K562 (cell line): ENCODE measurements at regions not wholly inside any gene's neighbourhood (a gene's known extent, or its start where the extent isn't known, plus 50 kb on each side); places are given as distances from the start of the nearest gene placed in this dataset.

Source experiments
- ATAC-seq: fragments of 200-7000 bp; cut with Tn5 transposase; 3 replicates; pipeline ENCODE4 v1.9.1; 2020; ENCODE audit warnings: moderate library complexity
- BruUV-seq: library from RNA; stranded (reverse); fragments of 400-500 nt; replicated peaks from 2 replicates; lab custom pipeline; 2021; lab: Mats Ljungman, UMichigan
- CTCF ChIA-PET: fragments of 300-600 bp; formaldehyde crosslinking; extraction: SDS; loops from one replicate; lab custom pipeline; 2021; ENCODE audit warnings: low intra/inter-chr PET ratio; lab: Yijun Ruan, JAX
- POLR2A ChIA-PET: fragments of 300-600, 350-650 bp; sonication (Branson Sonifier 250); formaldehyde crosslinking; extraction: SDS; loops from one replicate; lab custom pipeline; 2021; ENCODE audit warnings: antibody characterized with exemption, inconsistent platforms; lab: Yijun Ruan, JAX
- DNase-seq, 4 experiments: peaks; one replicate each; pipeline versions ENCODE4 v3.0.0 to v3.0.0-alpha.2; 2011 to 2018; ENCODE audit warnings: low spot score in 3 of 4, mixed read lengths in 3 of 4; ENCODE audit errors: extremely low read depth in 1 of 4
- FAIRE-seq: peaks from 2 replicates; lab custom pipeline; 2011; peaks lifted over from hg19 to GRCh38; lab: Jason Lieb, UNC
- H2AFZ ChIP-seq: 2 replicates; pipeline ENCODE4 v1.6.0; 2011; ENCODE audit warnings: low read depth, low read length, control low read depth, inconsistent platforms
- H3K27ac ChIP-seq: fragments of 200-600 bp; 3 replicates; pipeline ENCODE4 v1.8.0; 2011; ENCODE audit warnings: low read depth, mild to moderate bottlenecking, control low read depth, inconsistent platforms, low read length, moderate library complexity, mixed read lengths; ENCODE audit errors: extremely low read depth
- H3K27me3 ChIP-seq, 2 experiments: fragments of 300-600 bp in 1 of 2; 2 replicates in 1 of 2; 3 replicates in 1 of 2; pipeline versions ENCODE4 v1.6.0 to v1.8.0; 2011; ENCODE audit warnings: inconsistent platforms in 2 of 2, low read length in 2 of 2, mild to moderate bottlenecking in 1 of 2, mixed read lengths in 1 of 2, moderate library complexity in 1 of 2; ENCODE audit not compliant: control insufficient read depth in 2 of 2, insufficient read depth in 2 of 2
- H3K36me3 ChIP-seq: fragments of 300-600 bp; 3 replicates; pipeline ENCODE4 v1.8.0; 2011; ENCODE audit warnings: mild to moderate bottlenecking, low read length, inconsistent platforms; ENCODE audit not compliant: control insufficient read depth, insufficient read depth
- H3K4me1 ChIP-seq, 2 experiments: fragments of 200-600 bp in 1 of 2; replicated peaks in 1 of 2; 2 replicates in 1 of 2; 3 replicates in 1 of 2; pipeline versions ENCODE4 v1.5.1 to v1.8.0; 2011; ENCODE audit warnings: inconsistent platforms in 2 of 2, low read length in 2 of 2, mild to moderate bottlenecking in 1 of 2, mixed read lengths in 1 of 2, moderate library complexity in 1 of 2; ENCODE audit not compliant: control insufficient read depth in 2 of 2, insufficient read depth in 2 of 2
- H3K4me2 ChIP-seq: 2 replicates; pipeline ENCODE4 v1.6.1; 2011; ENCODE audit warnings: low read length, control low read depth, inconsistent platforms, mixed read lengths; ENCODE audit not compliant: insufficient read depth
- H3K4me3 ChIP-seq: fragments of 200-600 bp; sonication (generic), shearing (Covaris generic); 2 replicates; pipeline ENCODE4 v1.5.1; 2016; ENCODE audit warnings: control low read depth, inconsistent platforms
- H3K79me2 ChIP-seq: fragments of 200-600 bp; 3 replicates; pipeline ENCODE4 v1.8.0; 2011; ENCODE audit warnings: low read length, inconsistent platforms; ENCODE audit not compliant: control insufficient read depth, insufficient read depth
- H3K9ac ChIP-seq, 2 experiments: 2 replicates each; pipeline versions ENCODE4 v1.6.0 to v1.6.1; 2011; ENCODE audit warnings: low read depth in 2 of 2, low read length in 2 of 2, control low read depth in 1 of 2, inconsistent platforms in 1 of 2, mild to moderate bottlenecking in 1 of 2, mixed read lengths in 1 of 2; ENCODE audit not compliant: insufficient read depth in 1 of 2
- H3K9me1 ChIP-seq: one replicate; pipeline ENCODE4 v1.6.0; 2011; ENCODE audit warnings: inconsistent platforms, mild to moderate bottlenecking, low read length, moderate library complexity; ENCODE audit not compliant: control insufficient read depth, insufficient read depth
- H3K9me3 ChIP-seq: replicated peaks from 2 replicates; pipeline ENCODE4 v1.5.1; 2011; ENCODE audit warnings: low read depth, low read length, inconsistent platforms; ENCODE audit not compliant: control insufficient read depth, insufficient read depth
- H4K20me1 ChIP-seq: replicated peaks from 2 replicates; pipeline ENCODE4 v1.6.1; 2011; ENCODE audit warnings: low read length, inconsistent platforms, mixed read lengths; ENCODE audit not compliant: control insufficient read depth, insufficient read depth
- BRF1 ChIP-seq: IDR thresholded peaks from 3 replicates; pipeline ENCODE4 v1.6.1; 2011; ENCODE audit warnings: borderline replicate concordance, mild to moderate bottlenecking; ENCODE audit not compliant: insufficient read length; ENCODE audit errors: extremely low read depth
- DDX20 ChIP-seq: fragments of 450-650 bp; IDR thresholded peaks from 2 replicates; pipeline ENCODE4 v1.6.1; 2016; ENCODE audit warnings: missing genetic modification characterization, low read depth, mild to moderate bottlenecking, missing compliant biosample characterization, moderate library complexity
- ELF4 ChIP-seq: fragments of 450-650 bp; formaldehyde crosslinking; IDR thresholded peaks from 2 replicates; pipeline ENCODE4 v1.4.0; 2022; ENCODE audit warnings: missing genetic modification characterization
- FOXA1 ChIP-seq: fragments of 450-650 bp; IDR thresholded peaks from 2 replicates; pipeline ENCODE4 v1.6.1; 2016; ENCODE audit warnings: mild to moderate bottlenecking, borderline replicate concordance
- MEF2D ChIP-seq: conservative IDR thresholded peaks from 2 replicates; pipeline ENCODE4 v1.6.1; 2016; ENCODE audit warnings: low read depth, missing genetic modification characterization, missing compliant biosample characterization
- MYC ChIP-seq, 2 experiments: fragments of 250-450 bp in 1 of 2; sonication (Bioruptor Pico) in 1 of 2; IDR thresholded peaks; 2 replicates each; pipeline versions ENCODE4 v1.5.1 to v1.6.1; 2012 to 2021; ENCODE audit warnings: low read depth in 2 of 2, borderline replicate concordance in 1 of 2, improper control_type of control experiment in 1 of 2, low read length in 1 of 2, mild to moderate bottlenecking in 1 of 2, moderate library complexity in 1 of 2
- MYNN ChIP-seq, 2 experiments: sonication (generic); formaldehyde crosslinking in 1 of 2; IDR thresholded peaks; 2 replicates each; pipeline versions ENCODE4 v1.5.0 to v1.6.1; 2016 to 2020; ENCODE audit warnings: antibody characterized with exemption in 1 of 2, missing genetic modification reagents in 1 of 2
- PCBP2 ChIP-seq: fragments of 200-400 bp; formaldehyde crosslinking; IDR thresholded peaks from 2 replicates; pipeline ENCODE4 v1.6.1; 2018; ENCODE audit warnings: low read length, low read depth, mild to moderate bottlenecking, moderate library complexity; ENCODE audit not compliant: poor library complexity, severe bottlenecking
- SMARCE1 ChIP-seq: fragments of 450-650 bp; IDR thresholded peaks from 2 replicates; pipeline ENCODE4 v1.7.1; 2016; ENCODE audit warnings: mild to moderate bottlenecking
- ZNF12 ChIP-seq: sonication (generic); formaldehyde crosslinking; IDR thresholded peaks from 2 replicates; pipeline ENCODE4 v1.4.0; 2020; ENCODE audit warnings: mild to moderate bottlenecking, missing genetic modification reagents
- ZNF121 ChIP-seq: sonication (generic); formaldehyde crosslinking; conservative IDR thresholded peaks from 2 replicates; pipeline ENCODE4 v1.8.0; 2022; ENCODE audit warnings: missing genetic modification reagents
- ZNF232 ChIP-seq: sonication (generic); formaldehyde crosslinking; IDR thresholded peaks from 2 replicates; pipeline ENCODE4 v1.8.0; 2022; ENCODE audit warnings: mild to moderate bottlenecking, missing genetic modification reagents
- ZNF280A ChIP-seq: fragments of 450-650 bp; IDR thresholded peaks from 2 replicates; pipeline ENCODE4 v1.6.1; 2018; ENCODE audit warnings: mild to moderate bottlenecking, low read depth; ENCODE audit not compliant: partially characterized antibody
- ZNF408 ChIP-seq: fragments of 250-450 bp; sonication (Bioruptor Pico); IDR thresholded peaks from 2 replicates; pipeline ENCODE4 v1.4.0; 2020; ENCODE audit warnings: low read depth, mild to moderate bottlenecking, moderate library complexity
- ZNF584 ChIP-seq: fragments of 200-800 bp; sonication (Bioruptor generic); IDR thresholded peaks from 2 replicates; pipeline ENCODE4 v1.6.1; 2016; ENCODE audit warnings: low read depth, mild to moderate bottlenecking, missing genetic modification characterization, missing compliant biosample characterization
- ZNF830 ChIP-seq: fragments of 250-450 bp; sonication (Bioruptor Pico); IDR thresholded peaks from 2 replicates; pipeline ENCODE4 v1.5.0; 2021; ENCODE audit warnings: mild to moderate bottlenecking
- WGBS: fragments of 100-300 bp; shearing (Covaris generic); methylation state at CpG from one replicate; pipeline ENCODE4 v1.1.6; 2016; ENCODE audit warnings: low coverage, mixed read lengths; ENCODE audit not compliant: insufficient coverage; ENCODE audit errors: missing lambda C conversion rate; 5-methylcytosine and 5-hydroxymethylcytosine counted together
- in situ Hi-C: fragments of 300-500 bp; cut with MboI; formaldehyde crosslinking; loops from 4 replicates; pipeline ENCODE4 v1.15.0; 2018; ENCODE audit warnings: inconsistent platforms, mixed read lengths
- intact Hi-C: fragments of 100-400 bp; cut with micrococcal nuclease; formaldehyde crosslinking; loops from 2 replicates; pipeline ENCODE4 v1.14.2; 2022
- TF ChIP-seq, protein P1 (sequence below): sonication (generic); formaldehyde crosslinking; IDR thresholded peaks from 2 replicates; pipeline ENCODE4 v1.8.0; 2022; ENCODE audit warnings: missing genetic modification reagents, mild to moderate bottlenecking, moderate library complexity, borderline replicate concordance
- TF ChIP-seq, protein P2 (sequence below): fragments of 150-350 bp; IDR thresholded peaks from 2 replicates; pipeline ENCODE4 v1.6.1; 2014; ENCODE audit warnings: low read depth, mild to moderate bottlenecking, low read length, borderline replicate concordance

- Histone ChIP-seq H3K27ac (no peak overlapping the region), H3K27me3 (no peaks in the 10 kb centered on the region), H3K36me3 (no peaks in the 10 kb centered on the region), H3K9ac (no peak overlapping the region), H4K20me1 (no peaks in the 10 kb centered on the region), H3K9me1 (no peaks in the 10 kb centered on the region), H3K79me2 (no peaks in the 10 kb centered on the region), H3K4me1 (no peaks in the 10 kb centered on the region), H3K4me2 (no peak overlapping the region), H2AFZ (no peak overlapping the region), H3K4me3 (no peak overlapping the region), H3K9me3 (no peaks in the 10 kb centered on the region)
- POLR2A ChIA-PET: interaction anchor here (0.5 kb wide), 1 partner anchor 375 kb away, joined by 3 read pairs; no protein-coding TSS in a partner anchor
- no peak for DNase-seq
- no peak for FAIRE-seq
- intact Hi-C loops (no loop called here), in situ Hi-C loops (no loop called here)
- 3% methylated on average over 2 of the region's 2 CpGs for WGBS
- no TSS peak for BruUV-seq
- ATAC-seq: no peak
- CTCF ChIA-PET: no interaction called here
- no peak for TF ChIP-seq MEF2D
- TF ChIP-seq ZNF280A: no peak
- TF ChIP-seq ZNF12 (CRISPR knock-in tag): no peak
- TF ChIP-seq, protein P1, sequence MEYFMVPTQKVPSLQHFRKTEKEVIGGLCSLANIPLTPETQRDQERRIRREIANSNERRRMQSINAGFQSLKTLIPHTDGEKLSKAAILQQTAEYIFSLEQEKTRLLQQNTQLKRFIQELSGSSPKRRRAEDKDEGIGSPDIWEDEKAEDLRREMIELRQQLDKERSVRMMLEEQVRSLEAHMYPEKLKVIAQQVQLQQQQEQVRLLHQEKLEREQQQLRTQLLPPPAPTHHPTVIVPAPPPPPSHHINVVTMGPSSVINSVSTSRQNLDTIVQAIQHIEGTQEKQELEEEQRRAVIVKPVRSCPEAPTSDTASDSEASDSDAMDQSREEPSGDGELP (CRISPR knock-in tag): no peak
- TF ChIP-seq ZNF232 (CRISPR knock-in tag): no peak
- no peak for TF ChIP-seq ZNF408
- no peak for TF ChIP-seq BRF1
- no peak for TF ChIP-seq FOXA1
- no peak for TF ChIP-seq ZNF584
- no peak for TF ChIP-seq MYNN (IDR thresholded peaks at IDR 0.05)
- TF ChIP-seq MYNN (CRISPR knock-in tag; IDR thresholded peaks at IDR 0.05): no peak
- TF ChIP-seq ELF4 (CRISPR knock-in tag): no peak
- no peak for TF ChIP-seq DDX20 (tag)
- no peak for TF ChIP-seq ZNF121 (CRISPR knock-in tag)
- TF ChIP-seq MYC (IDR thresholded peaks at IDR 0.05; ENCODE audit: low read depth, low read length): no peak
- no peak for TF ChIP-seq MYC (CRISPR knock-in tag; IDR thresholded peaks at IDR 0.05; ENCODE audit: borderline replicate concordance, low read depth)
- TF ChIP-seq ZNF830 (CRISPR knock-in tag): no peak
- TF ChIP-seq, protein P2, sequence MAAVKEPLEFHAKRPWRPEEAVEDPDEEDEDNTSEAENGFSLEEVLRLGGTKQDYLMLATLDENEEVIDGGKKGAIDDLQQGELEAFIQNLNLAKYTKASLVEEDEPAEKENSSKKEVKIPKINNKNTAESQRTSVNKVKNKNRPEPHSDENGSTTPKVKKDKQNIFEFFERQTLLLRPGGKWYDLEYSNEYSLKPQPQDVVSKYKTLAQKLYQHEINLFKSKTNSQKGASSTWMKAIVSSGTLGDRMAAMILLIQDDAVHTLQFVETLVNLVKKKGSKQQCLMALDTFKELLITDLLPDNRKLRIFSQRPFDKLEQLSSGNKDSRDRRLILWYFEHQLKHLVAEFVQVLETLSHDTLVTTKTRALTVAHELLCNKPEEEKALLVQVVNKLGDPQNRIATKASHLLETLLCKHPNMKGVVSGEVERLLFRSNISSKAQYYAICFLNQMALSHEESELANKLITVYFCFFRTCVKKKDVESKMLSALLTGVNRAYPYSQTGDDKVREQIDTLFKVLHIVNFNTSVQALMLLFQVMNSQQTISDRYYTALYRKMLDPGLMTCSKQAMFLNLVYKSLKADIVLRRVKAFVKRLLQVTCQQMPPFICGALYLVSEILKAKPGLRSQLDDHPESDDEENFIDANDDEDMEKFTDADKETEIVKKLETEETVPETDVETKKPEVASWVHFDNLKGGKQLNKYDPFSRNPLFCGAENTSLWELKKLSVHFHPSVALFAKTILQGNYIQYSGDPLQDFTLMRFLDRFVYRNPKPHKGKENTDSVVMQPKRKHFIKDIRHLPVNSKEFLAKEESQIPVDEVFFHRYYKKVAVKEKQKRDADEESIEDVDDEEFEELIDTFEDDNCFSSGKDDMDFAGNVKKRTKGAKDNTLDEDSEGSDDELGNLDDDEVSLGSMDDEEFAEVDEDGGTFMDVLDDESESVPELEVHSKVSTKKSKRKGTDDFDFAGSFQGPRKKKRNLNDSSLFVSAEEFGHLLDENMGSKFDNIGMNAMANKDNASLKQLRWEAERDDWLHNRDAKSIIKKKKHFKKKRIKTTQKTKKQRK: no peak
- TF ChIP-seq SMARCE1: no peak
- no peak for TF ChIP-seq PCBP2
These were observed 222.5 kb upstream of the USP24 start for GRCh38 chr1:55437692-55438091.
